Body of pancreas (tissue), 4 donors: ENCODE measurements at regions not wholly inside any gene's neighbourhood (a gene's known extent, or its start where the extent isn't known, plus 50 kb on each side); places are given as distances from the start of the nearest gene placed in this dataset.

ENCODE experiments used
- CTCF ChIP-seq, 7 experiments: fragments of 450-650 bp in 4 of 7; fragments of 200-600 bp in 3 of 7; sonication (generic) in 3 of 7; IDR thresholded peaks; one replicate each; pipeline ENCODE4 v1.5.1; 2016 to 2019; ENCODE audit warnings: antibody characterized with exemption in 7 of 7
- POLR2A ChIP-seq, 3 donors: fragments of 450-650 bp; IDR thresholded peaks; one replicate each; pipeline ENCODE4 v1.6.1; 2016; ENCODE audit warnings: antibody characterized with exemption in 3 of 3, mild to moderate bottlenecking in 2 of 3

- no peak for TF ChIP-seq POLR2A (IDR thresholded peaks at IDR 0.05)
- no peak for TF ChIP-seq CTCF (IDR thresholded peaks at IDR 0.05)
These were observed 189.2 kb upstream of the FERMT1 start for GRCh38 chr20:6311841-6312655.
